Astrocyte of the spinal cord (primary cell): ENCODE measurements at regions not wholly inside any gene's neighbourhood (a gene's known extent, or its start where the extent isn't known, plus 50 kb on each side); places are given as distances from the start of the nearest gene placed in this dataset.
"Not testable (repeated sequence)": the region's sequence is repeated elsewhere in the genome, so short reads cannot be mapped to it uniquely, and the experiment has no call there.

ENCODE experiments used
- DNase-seq: peaks from one replicate; pipeline ENCODE4 v3.0.0; 2011; ENCODE audit warnings: low read depth, low spot score
- H3K4me3 ChIP-seq: 2 replicates; pipeline ENCODE4 v1.5.1; 2011; ENCODE audit warnings: low read depth, mild to moderate bottlenecking, low read length, moderate library complexity
- in situ Hi-C: cut with HindIII; loops from 2 replicates; pipeline ENCODE4 v1.10.0; 2017; ENCODE audit warnings: low sequenced_read_pairs
- TF ChIP-seq, protein P1 (sequence below): IDR thresholded peaks from 2 replicates; pipeline ENCODE4 v1.5.1; 2012; ENCODE audit warnings: low read depth, mild to moderate bottlenecking, low read length, inconsistent platforms

DNA sequence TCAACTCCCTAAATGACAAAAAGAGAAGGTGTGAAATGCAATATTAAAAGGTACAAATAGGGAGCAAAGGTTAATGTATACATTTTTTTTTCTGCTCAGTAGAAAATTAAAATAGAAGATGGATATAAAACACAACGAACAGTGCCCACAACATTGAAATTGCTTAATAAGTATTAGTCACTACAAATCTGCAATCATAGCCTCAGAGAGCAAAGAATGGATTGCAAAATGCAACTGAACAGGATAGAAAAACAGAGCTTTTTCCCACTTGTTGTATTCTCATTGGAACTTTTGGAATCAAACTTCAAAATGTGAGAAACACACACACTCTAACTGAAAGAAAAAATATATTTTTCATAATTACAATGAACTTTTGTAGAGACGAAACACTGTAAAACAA, 552.2 kb upstream of the NCAM2 start:
- DNase-seq, result no peak
- in situ Hi-C loops, result no loop called here
- no peak overlapping the region for H3K4me3 ChIP-seq
- TF ChIP-seq, protein P1, sequence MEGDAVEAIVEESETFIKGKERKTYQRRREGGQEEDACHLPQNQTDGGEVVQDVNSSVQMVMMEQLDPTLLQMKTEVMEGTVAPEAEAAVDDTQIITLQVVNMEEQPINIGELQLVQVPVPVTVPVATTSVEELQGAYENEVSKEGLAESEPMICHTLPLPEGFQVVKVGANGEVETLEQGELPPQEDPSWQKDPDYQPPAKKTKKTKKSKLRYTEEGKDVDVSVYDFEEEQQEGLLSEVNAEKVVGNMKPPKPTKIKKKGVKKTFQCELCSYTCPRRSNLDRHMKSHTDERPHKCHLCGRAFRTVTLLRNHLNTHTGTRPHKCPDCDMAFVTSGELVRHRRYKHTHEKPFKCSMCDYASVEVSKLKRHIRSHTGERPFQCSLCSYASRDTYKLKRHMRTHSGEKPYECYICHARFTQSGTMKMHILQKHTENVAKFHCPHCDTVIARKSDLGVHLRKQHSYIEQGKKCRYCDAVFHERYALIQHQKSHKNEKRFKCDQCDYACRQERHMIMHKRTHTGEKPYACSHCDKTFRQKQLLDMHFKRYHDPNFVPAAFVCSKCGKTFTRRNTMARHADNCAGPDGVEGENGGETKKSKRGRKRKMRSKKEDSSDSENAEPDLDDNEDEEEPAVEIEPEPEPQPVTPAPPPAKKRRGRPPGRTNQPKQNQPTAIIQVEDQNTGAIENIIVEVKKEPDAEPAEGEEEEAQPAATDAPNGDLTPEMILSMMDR, result no peak

DNA sequence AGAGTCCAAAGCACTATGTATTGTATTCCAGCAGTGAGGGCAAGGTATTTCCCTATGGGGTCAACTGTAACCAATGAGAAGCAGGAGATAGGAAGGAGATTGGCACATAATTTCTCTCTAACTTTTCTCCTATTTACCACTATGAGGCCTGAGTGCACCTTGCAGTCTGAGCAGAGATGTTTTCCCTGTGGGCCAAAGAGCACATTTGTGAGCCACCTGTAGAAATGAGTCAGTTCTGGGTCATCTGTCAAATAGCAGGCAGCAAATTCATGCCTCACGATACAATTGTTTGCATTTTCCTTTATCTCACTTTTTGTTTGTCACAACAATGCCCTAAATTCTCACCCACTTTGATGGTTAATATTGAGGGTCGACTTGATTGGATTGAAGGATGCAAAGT, 547.2 kb upstream of the NCAM2 start:
- in situ Hi-C loops, result no loop called here
- H3K4me3 ChIP-seq, result no peak overlapping the region

DNA sequence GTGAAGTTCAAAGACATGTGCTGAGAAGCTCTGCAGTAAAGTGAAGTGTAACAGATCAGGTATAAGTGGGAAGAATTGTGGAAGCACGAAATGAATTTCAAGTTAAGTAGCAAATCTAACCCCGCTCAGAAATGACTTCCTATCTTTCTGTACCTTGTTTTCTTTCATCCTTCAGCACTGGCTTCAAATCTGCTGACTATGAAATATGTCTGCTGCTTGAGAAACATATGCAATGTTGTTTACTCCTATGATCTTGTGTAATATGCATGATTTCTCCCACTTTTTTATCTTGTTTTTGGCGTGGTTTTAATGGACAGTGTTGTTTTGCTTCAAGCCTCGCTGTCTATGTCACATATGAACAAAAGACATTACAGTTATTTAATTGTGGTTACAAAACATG, 545.3 kb upstream of the NCAM2 start:
- in situ Hi-C loops, result no loop called here
- DNase-seq, result no peak
- H3K4me3 ChIP-seq, result no peak overlapping the region
- TF ChIP-seq, protein P1, result no peak

More for the DNA sequence above, 547.2 kb upstream of the NCAM2 start:
- TF ChIP-seq, protein P1, result no peak
- DNase-seq, result peak; percentile 1

DNA sequence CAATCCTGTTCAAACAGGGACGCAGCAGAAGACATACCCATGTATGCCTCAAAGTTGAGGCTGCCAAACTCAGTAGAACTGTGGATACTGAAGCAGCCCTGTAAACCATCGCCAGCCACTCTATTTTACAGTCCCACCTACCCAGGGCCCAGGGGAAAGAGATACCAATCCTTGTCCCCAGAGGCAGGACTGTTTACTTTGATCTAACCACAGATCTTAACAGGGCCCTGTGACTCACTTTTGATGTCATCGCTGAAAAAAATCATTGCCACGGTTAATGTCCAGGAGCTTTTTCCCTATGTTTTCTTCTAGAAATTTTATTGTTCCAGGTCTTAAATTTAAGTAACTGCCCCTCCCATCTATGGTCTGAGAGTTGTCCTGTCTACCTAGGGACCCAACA, 538.4 kb upstream of the NCAM2 start:
- TF ChIP-seq, protein P1, result no peak
- H3K4me3 ChIP-seq, result no peak overlapping the region
- in situ Hi-C loops, result no loop called here
- peak; percentile 0 for DNase-seq

DNA sequence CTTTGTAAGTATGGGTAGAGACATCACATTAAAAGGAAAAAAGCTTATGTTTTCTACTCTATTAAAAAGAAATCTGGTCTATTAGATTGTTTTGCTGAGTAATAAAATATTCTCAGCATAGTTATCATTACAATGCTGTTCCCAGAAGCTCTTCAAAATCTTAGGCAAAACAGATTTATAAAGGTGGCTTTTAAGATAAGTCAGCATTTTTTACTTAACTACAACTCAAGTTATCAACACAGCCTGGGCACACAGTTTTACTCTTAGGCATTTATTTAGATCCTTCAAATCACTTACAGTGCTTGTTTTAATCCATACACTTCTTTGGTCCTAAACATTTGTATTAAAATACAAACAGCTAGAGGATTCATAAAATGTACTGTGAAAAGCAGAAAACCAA, 534.8 kb upstream of the NCAM2 start:
- no peak overlapping the region for H3K4me3 ChIP-seq
- no peak for DNase-seq
- TF ChIP-seq, protein P1, result no peak
- in situ Hi-C loops, result no loop called here

DNA sequence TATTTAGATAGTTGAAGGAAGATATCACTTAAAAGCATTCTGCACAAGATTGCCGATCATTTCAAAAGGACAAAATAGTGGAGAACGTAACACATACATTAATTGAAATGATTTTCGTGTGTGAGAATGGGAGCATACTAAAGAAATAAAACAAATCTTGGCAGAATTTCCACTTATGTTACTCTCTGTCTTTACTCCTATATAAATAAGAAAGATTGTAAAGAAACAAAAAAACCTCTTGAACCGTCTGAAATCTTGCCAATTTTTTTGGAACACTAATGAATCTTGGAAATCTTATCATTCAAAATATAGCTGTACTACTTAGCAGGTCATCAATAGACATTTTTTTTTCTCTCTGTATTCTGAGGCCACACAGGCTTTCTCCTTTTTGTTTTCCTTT, 528.8 kb upstream of the NCAM2 start:
- no peak for DNase-seq
- H3K4me3 ChIP-seq, result no peak overlapping the region
- in situ Hi-C loops, result no loop called here
- TF ChIP-seq, protein P1, result no peak

DNA sequence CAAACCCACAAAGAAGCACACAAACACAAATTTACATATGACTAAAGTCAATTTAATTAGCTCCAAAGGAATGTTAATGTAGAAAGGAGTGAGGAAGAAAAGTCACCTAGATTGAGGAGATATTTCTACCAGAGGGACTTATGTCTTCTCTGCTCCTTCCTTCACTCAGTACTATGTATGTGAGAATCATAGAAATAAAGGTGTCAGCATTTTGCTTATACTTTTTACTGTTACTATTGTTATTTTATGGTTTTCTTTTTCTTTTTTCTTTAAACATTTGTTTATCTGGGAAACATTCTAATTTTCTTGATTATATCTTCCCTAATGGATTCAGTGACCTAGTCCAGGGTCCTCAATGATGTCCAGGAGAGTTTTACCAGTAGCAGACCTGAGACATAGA, 511.9 kb upstream of the NCAM2 start:
- no peak for DNase-seq
- TF ChIP-seq, protein P1, result no peak
- in situ Hi-C loops, result no loop called here
- no peak overlapping the region for H3K4me3 ChIP-seq

DNA sequence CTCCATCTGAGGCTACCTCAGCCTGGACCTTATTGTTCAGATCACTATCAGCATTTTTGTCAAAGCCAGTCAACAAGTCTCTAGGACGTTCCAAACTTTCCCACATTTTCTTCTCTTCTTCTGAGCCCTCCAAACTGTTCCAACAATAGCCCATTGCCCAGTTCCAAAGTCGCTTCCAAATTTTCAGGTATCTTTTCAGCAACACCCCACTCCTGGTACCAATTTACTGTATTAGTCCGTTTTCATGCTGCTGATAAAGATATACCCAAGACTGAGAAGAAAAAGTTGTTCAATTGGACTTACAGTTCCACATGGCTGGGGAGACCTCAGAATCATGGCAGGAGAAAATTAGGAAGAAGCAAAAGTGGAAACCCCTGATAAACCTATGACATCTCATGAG, 495.3 kb upstream of the NCAM2 start:
- DNase-seq, H3K4me3 ChIP-seq, in situ Hi-C loops: not testable (repeated sequence)
